ENCODE measurements at regions not wholly inside any gene's neighbourhood (a gene's known extent, or its start where the extent isn't known, plus 50 kb on each side); places are given as distances from the start of the nearest gene placed in this dataset.

DNA sequence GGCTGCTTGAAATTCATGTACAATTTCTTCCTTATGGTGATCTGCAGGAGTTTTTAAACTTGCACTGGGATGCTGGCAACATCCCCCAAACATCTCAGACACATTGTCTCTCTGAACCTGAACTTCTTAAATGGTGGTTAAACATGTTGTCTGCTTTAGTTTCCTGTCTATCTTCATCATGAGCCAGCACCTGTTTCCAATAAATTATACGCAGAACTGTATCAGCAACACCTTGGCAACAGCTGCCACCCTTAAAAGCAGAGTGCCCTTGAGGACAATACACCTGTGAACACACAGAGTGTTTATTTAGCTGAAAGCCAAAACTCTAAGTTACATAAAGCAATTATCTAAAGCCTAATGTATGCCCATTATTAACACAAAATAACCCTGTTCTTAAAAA is 242.9 kb downstream of the WNT5A start (continued):
- TF ChIP-seq ZBTB11 (CRISPR knock-in tag; IDR thresholded peaks at IDR 0.05) (no peak), SMAD1 (IDR thresholded peaks at IDR 0.05; ENCODE audit: low read depth, partially characterized antibody) (no peak), RCOR1 (conservative IDR thresholded peaks at IDR 0.05; ENCODE audit: low read depth, low read length) (no peak), FOXM1 (IDR thresholded peaks at IDR 0.05; ENCODE audit: low read depth, low read length) (no peak), RFX5 (IDR thresholded peaks at IDR 0.05; ENCODE audit: low read depth, low read length) (no peak), HDAC2 (IDR thresholded peaks at IDR 0.05) (no peak), BCLAF1 (IDR thresholded peaks at IDR 0.05) (no peak), BHLHE40 (IDR thresholded peaks at IDR 0.05; ENCODE audit: borderline replicate concordance in 1 of 2, low read depth in 2 of 2, low read length in 1 of 2) (no peak), MYC (IDR thresholded peaks at IDR 0.05; ENCODE audit: insufficient read depth, insufficient read length, insufficient replicate concordance, low read length, severe bottlenecking) (no peak), NFIC (IDR thresholded peaks at IDR 0.05; ENCODE audit: low read depth, low read length) (no peak), TCF3 (IDR thresholded peaks at IDR 0.05; ENCODE audit: borderline replicate concordance, insufficient read depth, low read depth, low read length) (no peak)

Data from GM12878 (cell line).